Sigmoid colon (tissue), 4 donors: ENCODE measurements at regions not wholly inside any gene's neighbourhood (a gene's known extent, or its start where the extent isn't known, plus 50 kb on each side); places are given as distances from the start of the nearest gene placed in this dataset.
"Not testable (repeated sequence)": the region's sequence is repeated elsewhere in the genome, so short reads cannot be mapped to it uniquely, and the experiment has no call there.

Experiments
- CTCF ChIP-seq, 4 experiments: fragments of 450-650 bp in 3 of 4; fragments of 200-600 bp in 1 of 4; IDR thresholded peaks; one replicate each; pipeline ENCODE4 v1.5.1; 2016 to 2019; ENCODE audit warnings: antibody characterized with exemption in 4 of 4, mild to moderate bottlenecking in 3 of 4, moderate library complexity in 2 of 4
- EP300 ChIP-seq, 4 donors: sonication (generic); formaldehyde crosslinking; IDR thresholded peaks; one replicate each; pipeline ENCODE4 v1.6.1; 2017; ENCODE audit warnings: antibody characterized with exemption in 4 of 4
- POLR2A ChIP-seq, 2 donors: fragments of 450-650 bp; IDR thresholded peaks; one replicate each; pipeline ENCODE4 v1.6.1; 2016; ENCODE audit warnings: antibody characterized with exemption in 2 of 2, mild to moderate bottlenecking in 2 of 2, moderate library complexity in 2 of 2
- POLR2AphosphoS5 ChIP-seq, 4 donors: sonication (generic); formaldehyde crosslinking; IDR thresholded peaks; one replicate each; pipeline ENCODE4 v1.6.1; 2017; ENCODE audit warnings: antibody characterized with exemption in 4 of 4

GRCh38 chr2:110264804-110265203 is 52.5 kb upstream of the MTLN start:
- TF ChIP-seq CTCF, POLR2A, EP300, POLR2AphosphoS5 (IDR thresholded peaks at IDR 0.05): not testable (repeated sequence)
